ENCODE measurements at regions not wholly inside any gene's neighbourhood (a gene's known extent, or its start where the extent isn't known, plus 50 kb on each side); places are given as distances from the start of the nearest gene placed in this dataset.

DNA sequence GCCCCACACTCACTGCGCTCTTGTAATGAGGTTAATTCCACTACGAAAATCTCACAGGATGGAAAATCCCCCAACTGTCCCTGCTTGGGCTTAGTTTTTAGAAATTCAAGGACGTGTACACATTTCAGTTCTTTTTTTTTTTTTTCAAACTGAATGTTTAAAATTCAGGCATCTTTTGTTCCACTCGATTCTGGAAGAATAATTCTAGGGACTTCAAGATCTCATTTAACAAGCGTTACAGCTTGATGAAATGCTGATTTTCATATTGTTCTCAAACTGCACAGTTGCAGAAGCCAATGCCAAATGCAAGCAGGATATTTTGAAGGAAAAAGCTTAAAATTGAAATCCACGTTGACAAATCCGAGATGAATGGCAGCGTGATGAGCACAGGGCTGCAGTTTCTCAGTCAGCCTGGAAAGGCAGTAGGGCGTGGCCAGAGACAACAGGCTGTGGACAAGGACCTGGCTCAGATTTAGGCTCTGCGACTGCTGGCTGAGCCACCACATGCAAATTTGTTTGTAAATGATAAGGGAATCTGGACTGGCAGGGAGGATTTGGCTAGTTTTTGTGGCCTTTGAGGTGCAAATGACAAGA lies 128.1 kb upstream of the MYCN start:
- Histone ChIP-seq H3K4me3 (ENCODE audit: low read length) (no peak overlapping the region), H2AFZ (ENCODE audit: low read depth, low read length) (no peak overlapping the region), H3K79me2 (replicated peaks; ENCODE audit: insufficient read depth, low read length) (no peaks in the 10 kb centered on the region), H3K9ac (ENCODE audit: low read length) (no peak overlapping the region), H3K36me3 (ENCODE audit: insufficient read depth, low read length) (no peaks in the 10 kb centered on the region), H4K20me1 (ENCODE audit: insufficient read depth) (no peaks in the 10 kb centered on the region), H3F3A (ENCODE audit: insufficient read depth, low read length, poor library complexity, severe bottlenecking) (no peaks in the 10 kb centered on the region), H3K27ac (ENCODE audit: low read length) (no peak overlapping the region), H3K9me2 (ENCODE audit: insufficient read depth, low read length) (no peaks in the 10 kb centered on the region), H3K9me3 (ENCODE audit: low read length) (no peaks in the 10 kb centered on the region), H3K27me3 (ENCODE audit: insufficient read depth, low read depth, low read length) (no peaks in the 10 kb centered on the region), H3K4me2 (ENCODE audit: low read length) (no peak overlapping the region)
- TF ChIP-seq EP300 (conservative IDR thresholded peaks at IDR 0.05; ENCODE audit: poor library complexity, severe bottlenecking) (no peak), POLR2AphosphoS5 (IDR thresholded peaks at IDR 0.05) (no peak), MXI1 (conservative IDR thresholded peaks at IDR 0.05; ENCODE audit: poor library complexity, severe bottlenecking) (no peak), SMC3 (conservative IDR thresholded peaks at IDR 0.05; ENCODE audit: poor library complexity) (no peak), RAD21 (conservative IDR thresholded peaks at IDR 0.05) (no peak), TAF1 (IDR thresholded peaks at IDR 0.05; ENCODE audit: low read depth) (no peak), EZH2 (IDR thresholded peaks at IDR 0.05; ENCODE audit: borderline replicate concordance, insufficient read depth, low read length, poor library complexity, severe bottlenecking) (no peak)
- TF ChIP-seq, protein P1, sequence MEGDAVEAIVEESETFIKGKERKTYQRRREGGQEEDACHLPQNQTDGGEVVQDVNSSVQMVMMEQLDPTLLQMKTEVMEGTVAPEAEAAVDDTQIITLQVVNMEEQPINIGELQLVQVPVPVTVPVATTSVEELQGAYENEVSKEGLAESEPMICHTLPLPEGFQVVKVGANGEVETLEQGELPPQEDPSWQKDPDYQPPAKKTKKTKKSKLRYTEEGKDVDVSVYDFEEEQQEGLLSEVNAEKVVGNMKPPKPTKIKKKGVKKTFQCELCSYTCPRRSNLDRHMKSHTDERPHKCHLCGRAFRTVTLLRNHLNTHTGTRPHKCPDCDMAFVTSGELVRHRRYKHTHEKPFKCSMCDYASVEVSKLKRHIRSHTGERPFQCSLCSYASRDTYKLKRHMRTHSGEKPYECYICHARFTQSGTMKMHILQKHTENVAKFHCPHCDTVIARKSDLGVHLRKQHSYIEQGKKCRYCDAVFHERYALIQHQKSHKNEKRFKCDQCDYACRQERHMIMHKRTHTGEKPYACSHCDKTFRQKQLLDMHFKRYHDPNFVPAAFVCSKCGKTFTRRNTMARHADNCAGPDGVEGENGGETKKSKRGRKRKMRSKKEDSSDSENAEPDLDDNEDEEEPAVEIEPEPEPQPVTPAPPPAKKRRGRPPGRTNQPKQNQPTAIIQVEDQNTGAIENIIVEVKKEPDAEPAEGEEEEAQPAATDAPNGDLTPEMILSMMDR (IDR thresholded peaks at IDR 0.05; ENCODE audit: poor library complexity, severe bottlenecking): no peak
- TF ChIP-seq, protein P2, sequence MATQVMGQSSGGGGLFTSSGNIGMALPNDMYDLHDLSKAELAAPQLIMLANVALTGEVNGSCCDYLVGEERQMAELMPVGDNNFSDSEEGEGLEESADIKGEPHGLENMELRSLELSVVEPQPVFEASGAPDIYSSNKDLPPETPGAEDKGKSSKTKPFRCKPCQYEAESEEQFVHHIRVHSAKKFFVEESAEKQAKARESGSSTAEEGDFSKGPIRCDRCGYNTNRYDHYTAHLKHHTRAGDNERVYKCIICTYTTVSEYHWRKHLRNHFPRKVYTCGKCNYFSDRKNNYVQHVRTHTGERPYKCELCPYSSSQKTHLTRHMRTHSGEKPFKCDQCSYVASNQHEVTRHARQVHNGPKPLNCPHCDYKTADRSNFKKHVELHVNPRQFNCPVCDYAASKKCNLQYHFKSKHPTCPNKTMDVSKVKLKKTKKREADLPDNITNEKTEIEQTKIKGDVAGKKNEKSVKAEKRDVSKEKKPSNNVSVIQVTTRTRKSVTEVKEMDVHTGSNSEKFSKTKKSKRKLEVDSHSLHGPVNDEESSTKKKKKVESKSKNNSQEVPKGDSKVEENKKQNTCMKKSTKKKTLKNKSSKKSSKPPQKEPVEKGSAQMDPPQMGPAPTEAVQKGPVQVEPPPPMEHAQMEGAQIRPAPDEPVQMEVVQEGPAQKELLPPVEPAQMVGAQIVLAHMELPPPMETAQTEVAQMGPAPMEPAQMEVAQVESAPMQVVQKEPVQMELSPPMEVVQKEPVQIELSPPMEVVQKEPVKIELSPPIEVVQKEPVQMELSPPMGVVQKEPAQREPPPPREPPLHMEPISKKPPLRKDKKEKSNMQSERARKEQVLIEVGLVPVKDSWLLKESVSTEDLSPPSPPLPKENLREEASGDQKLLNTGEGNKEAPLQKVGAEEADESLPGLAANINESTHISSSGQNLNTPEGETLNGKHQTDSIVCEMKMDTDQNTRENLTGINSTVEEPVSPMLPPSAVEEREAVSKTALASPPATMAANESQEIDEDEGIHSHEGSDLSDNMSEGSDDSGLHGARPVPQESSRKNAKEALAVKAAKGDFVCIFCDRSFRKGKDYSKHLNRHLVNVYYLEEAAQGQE (IDR thresholded peaks at IDR 0.05; ENCODE audit: borderline replicate concordance): no peak

- H4K20me1 ChIP-seq (ENCODE audit: insufficient read depth): no peaks in the 10 kb centered on the region
- TF ChIP-seq EP300 (conservative IDR thresholded peaks at IDR 0.05; ENCODE audit: poor library complexity, severe bottlenecking) (no peak), POLR2AphosphoS5 (IDR thresholded peaks at IDR 0.05) (no peak), EZH2 (IDR thresholded peaks at IDR 0.05; ENCODE audit: borderline replicate concordance, insufficient read depth, low read length, poor library complexity, severe bottlenecking) (no peak), RAD21 (conservative IDR thresholded peaks at IDR 0.05) (no peak), MXI1 (conservative IDR thresholded peaks at IDR 0.05; ENCODE audit: poor library complexity, severe bottlenecking) (no peak), SMC3 (conservative IDR thresholded peaks at IDR 0.05; ENCODE audit: poor library complexity) (no peak), TAF1 (IDR thresholded peaks at IDR 0.05; ENCODE audit: low read depth) (no peak)
- TF ChIP-seq, protein P1 (IDR thresholded peaks at IDR 0.05; ENCODE audit: poor library complexity, severe bottlenecking): no peak
- TF ChIP-seq, protein P2 (IDR thresholded peaks at IDR 0.05; ENCODE audit: borderline replicate concordance): no peak
- H3K9me3 ChIP-seq (ENCODE audit: low read length): no peaks in the 10 kb centered on the region
- H2AFZ ChIP-seq (ENCODE audit: low read depth, low read length): no peak overlapping the region
- no peaks in the 10 kb centered on the region for H3K79me2 ChIP-seq (replicated peaks; ENCODE audit: insufficient read depth, low read length)
- H3K27ac ChIP-seq (ENCODE audit: low read length): no peak overlapping the region
- no peak overlapping the region for H3K4me3 ChIP-seq (ENCODE audit: low read length)
- no peaks in the 10 kb centered on the region for H3F3A ChIP-seq (ENCODE audit: insufficient read depth, low read length, poor library complexity, severe bottlenecking)
- H3K9me2 ChIP-seq (ENCODE audit: insufficient read depth, low read length): no peaks in the 10 kb centered on the region
- H3K4me2 ChIP-seq (ENCODE audit: low read length): no peak overlapping the region
- H3K27me3 ChIP-seq (ENCODE audit: insufficient read depth, low read depth, low read length): no peaks in the 10 kb centered on the region
- H3K9ac ChIP-seq (ENCODE audit: low read length): no peak overlapping the region
- H3K36me3 ChIP-seq (ENCODE audit: insufficient read depth, low read length): no peaks in the 10 kb centered on the region
Observed at GRCh38 chr2:15813481-15814266, 126.7 kb upstream of the MYCN start.
